ENCODE measurements at regions not wholly inside any gene's neighbourhood (a gene's known extent, or its start where the extent isn't known, plus 50 kb on each side); places are given as distances from the start of the nearest gene placed in this dataset.

- DNase-seq = no peak
- no peak for ATAC-seq
Observed at GRCh38 chr2:223107825-223108224, 55.8 kb downstream of the KCNE4 start.

GRCh38 chr2:223108351-223109050 lies 56.5 kb downstream of the KCNE4 start:
- DNase-seq (no peak), ATAC-seq (no peak)

GRCh38 chr2:223109341-223109740 lies 57.4 kb downstream of the KCNE4 start:
- ATAC-seq (no peak), DNase-seq (no peak)

GRCh38 chr2:223113161-223113560 lies 61.2 kb downstream of the KCNE4 start:
- DNase-seq = no peak

GRCh38 chr2:223114170-223114569 lies 62.2 kb downstream of the KCNE4 start:
- DNase-seq (no peak), ATAC-seq (no peak)

More at GRCh38 chr2:223113161-223113560, 61.2 kb downstream of the KCNE4 start:
- ATAC-seq = no peak

GRCh38 chr2:223114917-223115316 lies 62.9 kb downstream of the KCNE4 start:
- DNase-seq (no peak), ATAC-seq (no peak)

GRCh38 chr2:223117533-223117932 lies 65.5 kb downstream of the KCNE4 start:
- no peak for ATAC-seq

GRCh38 chr2:223121283-223121682 lies 69.3 kb downstream of the KCNE4 start:
- no peak for DNase-seq
- no peak for ATAC-seq

More at GRCh38 chr2:223117533-223117932, 65.5 kb downstream of the KCNE4 start:
- no peak for DNase-seq

- ATAC-seq (no peak), DNase-seq (no peak)
Observed at GRCh38 chr2:223122781-223123180, 70.8 kb downstream of the KCNE4 start.

GRCh38 chr2:223123855-223124610 lies 72.0 kb downstream of the KCNE4 start:
- DNase-seq = no peak
- ATAC-seq = no peak

- ATAC-seq (no peak), DNase-seq (no peak)
Observed at GRCh38 chr2:223141606-223142005, 89.6 kb downstream of the KCNE4 start.

- DNase-seq = no peak
- ATAC-seq = no peak
Observed at GRCh38 chr2:223142118-223142517, 90.1 kb downstream of the KCNE4 start.

- no peak for ATAC-seq
Observed at GRCh38 chr2:223147431-223147830, 95.4 kb downstream of the KCNE4 start.

GRCh38 chr2:223148516-223148915 lies 96.5 kb downstream of the KCNE4 start:
- DNase-seq (no peak), ATAC-seq (no peak)

More at GRCh38 chr2:223147431-223147830, 95.4 kb downstream of the KCNE4 start:
- DNase-seq = no peak

- ATAC-seq (no peak), DNase-seq (no peak)
Observed at GRCh38 chr2:223155956-223156355, 104.0 kb downstream of the KCNE4 start.

GRCh38 chr2:223161873-223162458 lies 110.0 kb downstream of the KCNE4 start:
- ATAC-seq (no peak), DNase-seq (no peak)

- DNase-seq (no peak), ATAC-seq (no peak)
Observed at GRCh38 chr2:223165423-223166214, 113.6 kb downstream of the KCNE4 start.

- DNase-seq (no peak), ATAC-seq (no peak)
Observed at GRCh38 chr2:223166215-223166493, 114.2 kb downstream of the KCNE4 start.

GRCh38 chr2:223166983-223167650 lies 115.1 kb downstream of the KCNE4 start:
- ATAC-seq (no peak), DNase-seq (no peak)

GRCh38 chr2:223169830-223170605 lies 118.0 kb downstream of the KCNE4 start:
- DNase-seq (no peak), ATAC-seq (no peak)

- no peak for ATAC-seq
Observed at GRCh38 chr2:223176970-223177369, 125.0 kb downstream of the KCNE4 start.

More at GRCh38 chr2:223176970-223177369, 125.0 kb downstream of the KCNE4 start:
- DNase-seq = no peak

All from stimulated activated naive CD8-positive, alpha-beta T cell treated with anti-CD3 and anti-CD28 coated beads, Interleukin-15, Interleukin-2, amounts not matched to agents 100 U/mL and 50 U/mL, for 24 hours (primary cell).